ENCODE measurements at regions not wholly inside any gene's neighbourhood (a gene's known extent, or its start where the extent isn't known, plus 50 kb on each side); places are given as distances from the start of the nearest gene placed in this dataset.

DNA sequence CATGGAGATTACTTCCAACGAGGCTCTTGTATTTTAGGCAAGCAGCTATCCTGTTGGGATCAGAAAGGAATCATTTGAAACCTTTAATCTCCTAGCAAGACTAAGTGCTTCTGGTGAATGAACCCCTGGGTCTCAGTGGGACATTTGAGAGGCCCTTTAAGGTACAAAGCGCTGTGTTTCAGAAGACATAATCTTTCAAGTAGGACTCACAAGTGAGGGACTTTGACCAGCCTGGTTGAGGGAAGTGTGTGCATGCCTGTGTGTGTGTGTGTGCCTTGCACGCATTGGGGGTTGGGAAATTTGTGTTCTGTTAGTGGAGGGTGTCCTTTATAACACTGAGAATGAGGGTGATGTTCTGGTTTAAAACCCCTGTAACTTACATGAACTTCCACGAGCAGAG, 64.4 kb upstream of the KCNG1 start:
- H3K4me3 ChIP-seq (ENCODE audit: low read depth, low read length) = no peak overlapping the region
- no peak for DNase-seq (ENCODE audit: low read depth, low spot score)
- TF ChIP-seq, protein P1, sequence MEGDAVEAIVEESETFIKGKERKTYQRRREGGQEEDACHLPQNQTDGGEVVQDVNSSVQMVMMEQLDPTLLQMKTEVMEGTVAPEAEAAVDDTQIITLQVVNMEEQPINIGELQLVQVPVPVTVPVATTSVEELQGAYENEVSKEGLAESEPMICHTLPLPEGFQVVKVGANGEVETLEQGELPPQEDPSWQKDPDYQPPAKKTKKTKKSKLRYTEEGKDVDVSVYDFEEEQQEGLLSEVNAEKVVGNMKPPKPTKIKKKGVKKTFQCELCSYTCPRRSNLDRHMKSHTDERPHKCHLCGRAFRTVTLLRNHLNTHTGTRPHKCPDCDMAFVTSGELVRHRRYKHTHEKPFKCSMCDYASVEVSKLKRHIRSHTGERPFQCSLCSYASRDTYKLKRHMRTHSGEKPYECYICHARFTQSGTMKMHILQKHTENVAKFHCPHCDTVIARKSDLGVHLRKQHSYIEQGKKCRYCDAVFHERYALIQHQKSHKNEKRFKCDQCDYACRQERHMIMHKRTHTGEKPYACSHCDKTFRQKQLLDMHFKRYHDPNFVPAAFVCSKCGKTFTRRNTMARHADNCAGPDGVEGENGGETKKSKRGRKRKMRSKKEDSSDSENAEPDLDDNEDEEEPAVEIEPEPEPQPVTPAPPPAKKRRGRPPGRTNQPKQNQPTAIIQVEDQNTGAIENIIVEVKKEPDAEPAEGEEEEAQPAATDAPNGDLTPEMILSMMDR (IDR thresholded peaks at IDR 0.05; ENCODE audit: insufficient read depth, low read length, missing control alignments) = no peak
- CTCF ChIA-PET = no interaction called here
- POLR2A ChIA-PET = no interaction called here

DNA sequence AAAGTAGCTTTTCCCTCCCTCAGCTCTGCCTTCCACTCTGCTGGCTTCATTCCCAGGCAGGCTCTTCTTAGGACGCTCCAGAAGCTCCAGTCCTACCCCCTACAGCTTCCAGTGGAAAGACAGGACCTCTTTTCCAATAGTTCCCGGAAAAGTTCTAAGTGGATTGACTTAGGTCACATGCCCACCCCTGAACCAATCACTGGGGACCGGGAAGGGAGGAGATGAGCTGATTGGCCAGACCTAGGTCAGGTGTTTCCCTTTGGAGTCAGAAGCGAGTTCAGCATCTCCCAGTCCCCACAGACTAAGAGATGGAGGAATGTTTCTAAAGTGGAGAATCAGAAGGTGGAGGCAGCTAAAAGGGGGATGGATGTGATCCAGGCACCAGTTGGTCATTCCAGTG, 62.9 kb upstream of the KCNG1 start:
- ChIA-PET POLR2A (no interaction called here), CTCF (interaction anchor here (1.0 kb wide), 1 partner anchor 222 kb away, joined by 3 read pairs; no protein-coding TSS in a partner anchor)
- TF ChIP-seq, protein P1 (IDR thresholded peaks at IDR 0.05; ENCODE audit: insufficient read depth, low read length, missing control alignments) = no peak
- no peak overlapping the region for H3K4me3 ChIP-seq (ENCODE audit: low read depth, low read length)
- no peak for DNase-seq (ENCODE audit: low read depth, low spot score)

DNA sequence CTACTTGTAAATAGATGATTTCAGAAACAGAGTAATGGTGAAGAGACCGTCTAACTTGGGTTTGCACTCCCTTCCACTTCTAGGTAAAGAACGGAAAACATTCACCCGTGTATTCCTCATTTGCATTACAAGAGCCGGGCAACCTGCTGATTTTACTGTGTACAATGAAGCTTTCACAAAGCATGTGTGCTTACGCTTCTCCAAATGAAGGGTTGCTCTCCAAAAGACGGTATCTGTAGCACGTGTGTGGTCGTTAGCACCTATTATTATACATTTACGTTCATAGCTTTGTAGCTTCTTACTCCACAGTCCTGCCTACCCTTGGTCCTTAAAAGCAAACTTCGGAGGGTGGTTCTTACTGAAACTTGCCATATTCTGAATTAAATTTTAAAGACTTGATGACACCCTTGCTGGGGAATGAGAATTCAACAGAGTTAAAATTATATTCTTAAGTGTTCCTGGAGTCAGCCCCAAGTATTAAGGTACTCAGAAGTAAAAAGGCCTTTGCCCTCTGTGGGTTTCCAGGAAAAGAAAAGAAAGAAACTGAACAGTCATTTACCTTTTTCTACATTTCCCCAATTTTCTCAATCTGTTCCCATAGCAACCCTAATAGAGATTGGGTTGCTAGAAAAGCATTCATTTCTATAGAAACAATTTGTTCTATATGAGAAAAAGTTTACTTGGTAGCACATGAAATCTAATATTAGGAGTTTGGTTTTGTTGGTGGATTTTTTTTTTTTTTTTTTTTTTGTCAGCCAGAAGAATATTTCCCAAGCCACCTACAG, 61.9 kb upstream of the KCNG1 start:
- no peak for DNase-seq (ENCODE audit: low read depth, low spot score)
- ChIA-PET CTCF (interaction anchor here (1.0 kb wide), 1 partner anchor 223 kb away, joined by 3 read pairs; no protein-coding TSS in a partner anchor), POLR2A (no interaction called here)
- TF ChIP-seq, protein P1 (IDR thresholded peaks at IDR 0.05; ENCODE audit: insufficient read depth, low read length, missing control alignments) = no peak
- no peak overlapping the region for H3K4me3 ChIP-seq (ENCODE audit: low read depth, low read length)

DNA sequence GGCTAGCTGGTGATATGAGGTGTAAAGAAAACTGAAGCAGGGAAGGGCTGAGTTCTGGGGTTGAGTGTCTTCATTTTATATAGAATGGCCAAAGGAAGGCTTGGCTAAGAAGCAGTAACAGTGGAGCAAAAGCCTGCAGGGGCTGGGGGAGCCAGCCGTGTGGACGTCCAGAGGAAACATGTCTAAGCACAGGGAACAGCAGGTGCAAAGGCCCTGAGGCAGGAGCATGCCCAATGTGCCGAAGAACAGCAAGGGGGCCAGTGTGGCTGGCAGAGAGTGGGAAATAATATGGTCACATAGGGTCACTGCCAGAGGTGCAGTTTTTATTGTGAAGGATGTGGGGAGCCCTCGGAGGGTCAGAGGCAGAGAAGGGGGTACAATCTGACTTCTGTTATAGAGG, 60.5 kb upstream of the KCNG1 start:
- TF ChIP-seq, protein P1 (IDR thresholded peaks at IDR 0.05; ENCODE audit: insufficient read depth, low read length, missing control alignments) = no peak

DNA sequence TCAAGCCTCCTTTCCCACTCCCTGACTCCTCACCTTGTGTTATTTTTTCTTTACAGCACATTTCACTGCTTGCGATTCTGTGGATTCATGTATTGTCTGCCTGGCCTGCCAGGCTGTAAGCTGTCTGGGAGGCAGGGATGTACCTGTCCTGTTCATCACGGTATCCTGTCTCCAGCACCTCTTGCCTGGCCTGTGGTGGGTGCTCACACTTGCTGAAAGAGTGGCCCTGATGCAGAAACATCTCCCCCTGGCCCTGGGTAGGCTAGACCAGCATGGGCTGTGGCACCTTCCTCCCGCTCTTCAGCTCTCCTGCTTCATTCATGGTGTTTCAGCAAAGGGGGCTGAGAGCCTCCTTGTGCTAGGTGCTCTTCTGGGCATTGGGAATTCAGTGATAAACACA, 60.1 kb upstream of the KCNG1 start:
- H3K4me3 ChIP-seq (ENCODE audit: low read depth, low read length) = no peak overlapping the region
- ChIA-PET CTCF (no interaction called here), POLR2A (no interaction called here)
- DNase-seq (ENCODE audit: low read depth, low spot score) = no peak
- TF ChIP-seq, protein P1 (IDR thresholded peaks at IDR 0.05; ENCODE audit: insufficient read depth, low read length, missing control alignments) = no peak

More for the DNA sequence above, 60.5 kb upstream of the KCNG1 start:
- ChIA-PET POLR2A (no interaction called here), CTCF (no interaction called here)
- no peak for DNase-seq (ENCODE audit: low read depth, low spot score)
- H3K4me3 ChIP-seq (ENCODE audit: low read depth, low read length) = no peak overlapping the region

DNA sequence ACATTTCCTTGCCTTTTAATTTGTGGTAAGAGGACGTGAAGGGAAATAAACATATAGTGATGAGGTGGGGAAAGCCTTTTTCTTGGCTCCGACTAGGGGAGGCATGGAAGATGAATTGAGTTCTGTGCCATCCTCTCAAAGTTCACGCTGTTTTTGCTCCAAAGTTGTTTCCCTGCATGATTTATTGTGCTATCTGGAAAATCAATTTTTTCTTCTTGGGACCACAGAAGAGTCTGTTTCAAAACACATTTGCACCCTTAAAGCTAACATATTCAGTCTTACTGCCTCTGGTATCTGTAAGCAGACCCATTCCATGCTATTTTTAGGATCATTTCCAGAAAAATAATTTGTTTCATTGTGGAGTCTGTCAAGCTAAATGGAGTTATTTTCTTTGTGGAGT, 57.6 kb upstream of the KCNG1 start:
- TF ChIP-seq, protein P1 (IDR thresholded peaks at IDR 0.05; ENCODE audit: insufficient read depth, low read length, missing control alignments) = no peak
- no peak overlapping the region for H3K4me3 ChIP-seq (ENCODE audit: low read depth, low read length)
- no peak for DNase-seq (ENCODE audit: low read depth, low spot score)
- ChIA-PET CTCF (no interaction called here), POLR2A (no interaction called here)

All from AG04449 (cell line).